Endothelial cell of umbilical vein (primary cell): ENCODE measurements at regions not wholly inside any gene's neighbourhood (a gene's known extent, or its start where the extent isn't known, plus 50 kb on each side); places are given as distances from the start of the nearest gene placed in this dataset.

Source experiments
- BruUV-seq: library from RNA; stranded (reverse); fragments of 400-500 nt; replicated peaks from 2 replicates; lab custom pipeline; 2021; lab: Mats Ljungman, UMichigan
- CTCF ChIA-PET: fragments of 300-600, 350-600 bp; sonication (Branson Sonifier 250); formaldehyde crosslinking; loops from one replicate; lab custom pipeline; 2021; ENCODE audit warnings: antibody characterized with exemption, inconsistent platforms; lab: Charles Lee
- POLR2A ChIA-PET: fragments of 300-600, 350-600 bp; sonication (Branson Sonifier 250); formaldehyde crosslinking; loops from one replicate; lab custom pipeline; 2021; ENCODE audit warnings: antibody characterized with exemption, inconsistent platforms; lab: Charles Lee
- DNase-seq: peaks from one replicate; pipeline ENCODE4 v3.0.0-alpha.2; 2011; ENCODE audit warnings: low read depth, low spot score
- FAIRE-seq: peaks from 2 replicates; lab custom pipeline; 2011; peaks lifted over from hg19 to GRCh38; lab: Jason Lieb, UNC
- H2AFZ ChIP-seq: 2 replicates; pipeline ENCODE4 v1.6.0; 2012; ENCODE audit warnings: low read depth, low read length, control low read depth, inconsistent platforms
- H3K27ac ChIP-seq: 2 replicates; pipeline ENCODE4 v1.5.1; 2011; ENCODE audit warnings: low read depth, mild to moderate bottlenecking, control low read depth, low read length, moderate library complexity; ENCODE audit not compliant: insufficient read depth
- H3K27me3 ChIP-seq, 2 experiments: 2 replicates each; pipeline versions ENCODE4 v1.6.0 to v1.6.1; 2011; ENCODE audit warnings: low read length in 2 of 2, mixed read lengths in 1 of 2; ENCODE audit not compliant: control insufficient read depth in 2 of 2, insufficient read depth in 2 of 2
- H3K36me3 ChIP-seq, 2 experiments: 2 replicates in 1 of 2; 3 replicates in 1 of 2; pipeline ENCODE4 v1.5.1; 2011; ENCODE audit warnings: low read length in 2 of 2, mild to moderate bottlenecking in 1 of 2, moderate library complexity in 1 of 2; ENCODE audit not compliant: control insufficient read depth in 2 of 2, insufficient read depth in 2 of 2; ENCODE audit errors: extremely low read depth in 1 of 2
- H3K4me1 ChIP-seq: 3 replicates; pipeline ENCODE4 v1.5.1; 2011; ENCODE audit warnings: mild to moderate bottlenecking, low read length; ENCODE audit not compliant: control insufficient read depth, insufficient read depth; ENCODE audit errors: extremely low read depth
- H3K4me2 ChIP-seq: 2 replicates; pipeline ENCODE4 v1.6.1; 2011; ENCODE audit warnings: low read length, control low read depth, mixed read lengths; ENCODE audit not compliant: insufficient read depth
- H3K4me3 ChIP-seq, 3 experiments: fragments of 200-600 bp in 1 of 3; sonication (generic), shearing (Covaris generic) in 1 of 3; replicated peaks in 1 of 3; 2 replicates each; pipeline ENCODE4 v1.5.1; 2011 to 2016; ENCODE audit warnings: control low read depth in 3 of 3, low read length in 3 of 3, mild to moderate bottlenecking in 2 of 3, inconsistent platforms in 1 of 3, low read depth in 1 of 3, moderate library complexity in 1 of 3; ENCODE audit not compliant: insufficient read depth in 1 of 3
- H3K79me2 ChIP-seq: 2 replicates; pipeline ENCODE4 v1.6.0; 2012; ENCODE audit warnings: low read length, inconsistent platforms; ENCODE audit not compliant: control insufficient read depth, insufficient read depth
- H3K9ac ChIP-seq: replicated peaks from 2 replicates; pipeline ENCODE3; 2011; ENCODE audit warnings: low read length, control low read depth; ENCODE audit not compliant: insufficient read depth; ENCODE audit errors: extremely low read depth
- H3K9me1 ChIP-seq: replicated peaks from 3 replicates; pipeline ENCODE4 v1.6.0; 2011; ENCODE audit warnings: mild to moderate bottlenecking, low read length; ENCODE audit not compliant: control insufficient read depth, insufficient read depth; ENCODE audit errors: extremely low read depth
- H3K9me3 ChIP-seq: replicated peaks from 2 replicates; pipeline ENCODE4 v1.5.1; 2012; ENCODE audit warnings: low read length, inconsistent platforms; ENCODE audit not compliant: control insufficient read depth, insufficient read depth
- H4K20me1 ChIP-seq: replicated peaks from 2 replicates; pipeline ENCODE3; 2011; ENCODE audit warnings: mild to moderate bottlenecking, low read length; ENCODE audit not compliant: control insufficient read depth, insufficient read depth; ENCODE audit errors: extremely low read depth
- CTCF ChIP-seq, 2 donors: IDR thresholded peaks; 1 replicate in 1 of 2; 2 replicates in 1 of 2; pipeline ENCODE4 v1.5.1; 2011; ENCODE audit warnings: low read length in 2 of 2, mild to moderate bottlenecking in 2 of 2, moderate library complexity in 2 of 2, control low read depth in 1 of 2, inconsistent platforms in 1 of 2, low read depth in 1 of 2; ENCODE audit not compliant: insufficient read depth in 1 of 2; ENCODE audit errors: extremely low read depth in 1 of 2
- EZH2 ChIP-seq: IDR thresholded peaks from 2 replicates; pipeline ENCODE4 v1.6.1; 2012; ENCODE audit warnings: borderline replicate concordance, low read depth, mild to moderate bottlenecking, moderate library complexity, low read length, inconsistent platforms; ENCODE audit not compliant: severe bottlenecking
- FOS ChIP-seq: IDR thresholded peaks from 2 replicates; pipeline ENCODE4 v1.6.1; 2011; ENCODE audit warnings: mild to moderate bottlenecking, low read length, moderate library complexity, borderline replicate concordance; ENCODE audit not compliant: insufficient read depth
- GATA2 ChIP-seq: IDR thresholded peaks from 2 replicates; pipeline ENCODE4 v1.7.0; 2011; ENCODE audit warnings: low read depth, mild to moderate bottlenecking, moderate library complexity, mixed read lengths, low read length; ENCODE audit not compliant: insufficient read length, insufficient read depth
- JUN ChIP-seq: IDR thresholded peaks from 2 replicates; pipeline ENCODE4 v1.6.1; 2011; ENCODE audit warnings: borderline replicate concordance, low read depth; ENCODE audit not compliant: insufficient read length, insufficient read depth
- MAX ChIP-seq: IDR thresholded peaks from 2 replicates; pipeline ENCODE4 v1.6.1; 2011; ENCODE audit not compliant: insufficient read depth, insufficient read length
- MYC ChIP-seq: IDR thresholded peaks from one replicate; pipeline ENCODE4 v1.6.1; 2011; ENCODE audit warnings: mild to moderate bottlenecking, low read depth, low read length
- POLR2A ChIP-seq: IDR thresholded peaks from 2 replicates; pipeline ENCODE4 v1.6.1; 2012; ENCODE audit warnings: low read depth, mild to moderate bottlenecking, control low read depth, low read length
- POLR2AphosphoS5 ChIP-seq: IDR thresholded peaks from 2 replicates; pipeline ENCODE4 v1.6.1; 2012; ENCODE audit warnings: low read depth, mild to moderate bottlenecking, control low read depth, low read length, moderate library complexity; ENCODE audit not compliant: insufficient read depth
- dilution Hi-C: fragments of 300-500 bp; cut with MboI; formaldehyde crosslinking; loops from one replicate; pipeline ENCODE4 v1.15.0; 2019; ENCODE audit warnings: low sequenced_read_pairs; ENCODE audit not compliant: extremely low pct_ligation_motif_present
- intact Hi-C: fragments of 100-400 bp; cut with micrococcal nuclease; formaldehyde crosslinking; loops from one replicate; pipeline ENCODE4 v1.10.0; 2022

DNA sequence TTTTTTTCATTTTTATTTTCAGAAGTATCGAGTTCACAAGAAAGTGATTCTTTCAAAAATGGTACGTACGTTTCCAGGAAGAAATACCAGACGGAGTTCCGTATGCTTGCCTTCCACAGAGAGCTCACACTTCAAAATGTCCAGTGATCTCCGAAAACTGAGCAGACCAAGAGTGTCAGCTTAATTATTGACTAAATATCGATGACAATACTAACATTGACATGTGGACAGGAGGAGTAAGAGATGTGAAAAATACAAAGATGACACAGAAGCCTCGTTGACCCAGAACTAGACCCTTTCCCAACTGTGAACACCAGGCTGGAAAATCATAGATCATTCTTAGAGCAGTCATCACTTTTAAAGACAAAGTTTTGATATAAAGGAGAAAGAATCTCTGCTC, 440.0 kb upstream of the POU3F3 start:
- no peak overlapping the region for H3K4me2 ChIP-seq
- no peak overlapping the region for H3K9ac ChIP-seq
- intact Hi-C loops (no loop called here), dilution Hi-C loops (no loop called here)
- ChIA-PET POLR2A (no interaction called here), CTCF (no interaction called here)
- H3K79me2 ChIP-seq = no peaks in the 10 kb centered on the region
- H2AFZ ChIP-seq = no peak overlapping the region
- FAIRE-seq = no peak
- H3K27ac ChIP-seq = no peak overlapping the region
- BruUV-seq = no TSS peak
- TF ChIP-seq FOS = no peak
- TF ChIP-seq GATA2 = no peak
- TF ChIP-seq MYC = no peak
- TF ChIP-seq POLR2A = no peak
- no peak for DNase-seq
- H3K9me1 ChIP-seq = no peaks in the 10 kb centered on the region
- no peaks in the 10 kb centered on the region for H4K20me1 ChIP-seq
- no peaks in the 10 kb centered on the region for H3K36me3 ChIP-seq
- no peaks in the 10 kb centered on the region for H3K9me3 ChIP-seq
- H3K4me1 ChIP-seq = no peaks in the 10 kb centered on the region
- H3K4me3 ChIP-seq = no peak overlapping the region
- no peaks in the 10 kb centered on the region for H3K27me3 ChIP-seq

- dilution Hi-C loops = no loop called here
- ChIA-PET CTCF (no interaction called here), POLR2A (no interaction called here)
- no peak overlapping the region for H2AFZ ChIP-seq
- DNase-seq (no peak), FAIRE-seq (no peak)
- no peaks in the 10 kb centered on the region for H3K27me3 ChIP-seq
- no peak overlapping the region for H3K4me2 ChIP-seq
- H3K4me3 ChIP-seq = no peak overlapping the region
- no peaks in the 10 kb centered on the region for H3K36me3 ChIP-seq
- intact Hi-C loops = no loop called here
- TF ChIP-seq MAX = no peak
- no peak for TF ChIP-seq EZH2
- TF ChIP-seq POLR2AphosphoS5 = no peak
- TF ChIP-seq CTCF (IDR thresholded peaks at IDR 0.05; ENCODE audit: extremely low read depth in 1 of 2, insufficient read depth in 1 of 2, low read depth in 1 of 2, low read length in 2 of 2) = no peak
- no peak for TF ChIP-seq POLR2A
- TF ChIP-seq GATA2 = no peak
- TF ChIP-seq JUN = no peak
- TF ChIP-seq MYC = no peak
- no peak for TF ChIP-seq FOS
- no TSS peak for BruUV-seq
- H3K79me2 ChIP-seq = no peaks in the 10 kb centered on the region
- H3K4me1 ChIP-seq = no peaks in the 10 kb centered on the region
- no peaks in the 10 kb centered on the region for H3K9me3 ChIP-seq
- no peaks in the 10 kb centered on the region for H4K20me1 ChIP-seq
- H3K9me1 ChIP-seq = no peaks in the 10 kb centered on the region
- no peak overlapping the region for H3K9ac ChIP-seq
- no peak overlapping the region for H3K27ac ChIP-seq
Observed at GRCh38 chr2:104415284-104415683, 438.6 kb upstream of the POU3F3 start.
